HG03442 (cell line): ENCODE measurements at regions not wholly inside any gene's neighbourhood (a gene's known extent, or its start where the extent isn't known, plus 50 kb on each side); places are given as distances from the start of the nearest gene placed in this dataset.
"Not testable (repeated sequence)": the region's sequence is repeated elsewhere in the genome, so short reads cannot be mapped to it uniquely, and the experiment has no call there.

Experiments
- ATAC-seq: cut with Tn5 transposase; IDR thresholded peaks from one replicate; pipeline ENCODE4 v1.9.1; 2021; ENCODE audit warnings: mild to moderate bottlenecking, moderate library complexity; ENCODE audit not compliant: unreplicated experiment

- ATAC-seq = no peak
Measured at GRCh38 chr12:84075991-84076390, 836.6 kb downstream of the SLC6A15 start.

- no peak for ATAC-seq
Measured at GRCh38 chr12:84073401-84073800, 839.2 kb downstream of the SLC6A15 start.

- no peak for ATAC-seq
Measured at GRCh38 chr12:84072961-84073360, 839.6 kb downstream of the SLC6A15 start.

GRCh38 chr12:84070292-84070691 is 842.3 kb downstream of the SLC6A15 start:
- no peak for ATAC-seq

- no peak for ATAC-seq
Measured at GRCh38 chr12:84069699-84070098, 842.9 kb downstream of the SLC6A15 start.

GRCh38 chr12:84069198-84069597 is 843.4 kb downstream of the SLC6A15 start:
- no peak for ATAC-seq

- no peak for ATAC-seq
Measured at GRCh38 chr12:84058136-84058535, 854.5 kb downstream of the SLC6A15 start.

- no peak for ATAC-seq
Measured at GRCh38 chr12:84054811-84055210, 857.8 kb downstream of the SLC6A15 start.

- ATAC-seq = no peak
Measured at GRCh38 chr12:84047881-84048280, 864.7 kb downstream of the SLC6A15 start.

- ATAC-seq = no peak
Measured at GRCh38 chr12:84046859-84047258, 865.7 kb downstream of the SLC6A15 start.

- ATAC-seq = no peak
Measured at GRCh38 chr12:84043355-84043754, 869.2 kb downstream of the SLC6A15 start.

GRCh38 chr12:84038242-84038641 is 874.4 kb downstream of the SLC6A15 start:
- ATAC-seq = no peak

- ATAC-seq = no peak
Measured at GRCh38 chr12:84036912-84037311, 875.7 kb downstream of the SLC6A15 start.

GRCh38 chr12:84035766-84036165 is 876.8 kb downstream of the SLC6A15 start:
- no peak for ATAC-seq

GRCh38 chr12:84034871-84035270 is 877.7 kb downstream of the SLC6A15 start:
- no peak for ATAC-seq

GRCh38 chr12:84033162-84033561 is 879.4 kb downstream of the SLC6A15 start:
- ATAC-seq = no peak

- not testable (repeated sequence) for ATAC-seq
Measured at GRCh38 chr12:84018556-84019179, 893.9 kb downstream of the SLC6A15 start.

GRCh38 chr12:84016956-84017355 is 895.6 kb downstream of the SLC6A15 start:
- no peak for ATAC-seq

- no peak for ATAC-seq
Measured at GRCh38 chr12:83997423-83997822, 915.2 kb downstream of the SLC6A15 start.

- ATAC-seq = no peak
Measured at GRCh38 chr12:83996671-83997070, 915.9 kb downstream of the SLC6A15 start.

GRCh38 chr12:83985084-83985483 is 927.5 kb downstream of the SLC6A15 start:
- no peak for ATAC-seq

- no peak for ATAC-seq
Measured at GRCh38 chr12:83980398-83980797, 932.2 kb downstream of the SLC6A15 start.

GRCh38 chr12:83979785-83980184 is 932.8 kb downstream of the SLC6A15 start:
- no peak for ATAC-seq
